ENCODE measurements at regions not wholly inside any gene's neighbourhood (a gene's known extent, or its start where the extent isn't known, plus 50 kb on each side); places are given as distances from the start of the nearest gene placed in this dataset.

GRCh38 chr2:8589721-8590120 is 92.1 kb upstream of the ID2 start:
- TF ChIP-seq MAX (IDR thresholded peaks at IDR 0.05): no peak
- TF ChIP-seq, protein P1, sequence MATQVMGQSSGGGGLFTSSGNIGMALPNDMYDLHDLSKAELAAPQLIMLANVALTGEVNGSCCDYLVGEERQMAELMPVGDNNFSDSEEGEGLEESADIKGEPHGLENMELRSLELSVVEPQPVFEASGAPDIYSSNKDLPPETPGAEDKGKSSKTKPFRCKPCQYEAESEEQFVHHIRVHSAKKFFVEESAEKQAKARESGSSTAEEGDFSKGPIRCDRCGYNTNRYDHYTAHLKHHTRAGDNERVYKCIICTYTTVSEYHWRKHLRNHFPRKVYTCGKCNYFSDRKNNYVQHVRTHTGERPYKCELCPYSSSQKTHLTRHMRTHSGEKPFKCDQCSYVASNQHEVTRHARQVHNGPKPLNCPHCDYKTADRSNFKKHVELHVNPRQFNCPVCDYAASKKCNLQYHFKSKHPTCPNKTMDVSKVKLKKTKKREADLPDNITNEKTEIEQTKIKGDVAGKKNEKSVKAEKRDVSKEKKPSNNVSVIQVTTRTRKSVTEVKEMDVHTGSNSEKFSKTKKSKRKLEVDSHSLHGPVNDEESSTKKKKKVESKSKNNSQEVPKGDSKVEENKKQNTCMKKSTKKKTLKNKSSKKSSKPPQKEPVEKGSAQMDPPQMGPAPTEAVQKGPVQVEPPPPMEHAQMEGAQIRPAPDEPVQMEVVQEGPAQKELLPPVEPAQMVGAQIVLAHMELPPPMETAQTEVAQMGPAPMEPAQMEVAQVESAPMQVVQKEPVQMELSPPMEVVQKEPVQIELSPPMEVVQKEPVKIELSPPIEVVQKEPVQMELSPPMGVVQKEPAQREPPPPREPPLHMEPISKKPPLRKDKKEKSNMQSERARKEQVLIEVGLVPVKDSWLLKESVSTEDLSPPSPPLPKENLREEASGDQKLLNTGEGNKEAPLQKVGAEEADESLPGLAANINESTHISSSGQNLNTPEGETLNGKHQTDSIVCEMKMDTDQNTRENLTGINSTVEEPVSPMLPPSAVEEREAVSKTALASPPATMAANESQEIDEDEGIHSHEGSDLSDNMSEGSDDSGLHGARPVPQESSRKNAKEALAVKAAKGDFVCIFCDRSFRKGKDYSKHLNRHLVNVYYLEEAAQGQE (IDR thresholded peaks at IDR 0.05; ENCODE audit: low read depth): no peak
- no peak for TF ChIP-seq TAF1 (IDR thresholded peaks at IDR 0.05; ENCODE audit: low read depth)
- no peak for TF ChIP-seq EGR1 (IDR thresholded peaks at IDR 0.05)
- no peak for TF ChIP-seq RAD21 (IDR thresholded peaks at IDR 0.05; ENCODE audit: low read depth)
- TF ChIP-seq, protein P2, sequence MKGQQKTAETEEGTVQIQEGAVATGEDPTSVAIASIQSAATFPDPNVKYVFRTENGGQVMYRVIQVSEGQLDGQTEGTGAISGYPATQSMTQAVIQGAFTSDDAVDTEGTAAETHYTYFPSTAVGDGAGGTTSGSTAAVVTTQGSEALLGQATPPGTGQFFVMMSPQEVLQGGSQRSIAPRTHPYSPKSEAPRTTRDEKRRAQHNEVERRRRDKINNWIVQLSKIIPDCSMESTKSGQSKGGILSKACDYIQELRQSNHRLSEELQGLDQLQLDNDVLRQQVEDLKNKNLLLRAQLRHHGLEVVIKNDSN (IDR thresholded peaks at IDR 0.05): no peak

GRCh38 chr2:8590938-8591337 is 90.9 kb upstream of the ID2 start:
- TF ChIP-seq ZBTB7A (IDR thresholded peaks at IDR 0.05; ENCODE audit: low read depth) (no peak), TAF1 (IDR thresholded peaks at IDR 0.05; ENCODE audit: low read depth) (no peak), RAD21 (IDR thresholded peaks at IDR 0.05; ENCODE audit: low read depth) (no peak), YY1 (IDR thresholded peaks at IDR 0.05; ENCODE audit: low read depth) (no peak), FOXM1 (IDR thresholded peaks at IDR 0.05; ENCODE audit: borderline replicate concordance, low read depth) (no peak), TEAD4 (IDR thresholded peaks at IDR 0.05) (no peak), EGR1 (IDR thresholded peaks at IDR 0.05) (no peak), TCF12 (IDR thresholded peaks at IDR 0.05; ENCODE audit: low read depth) (no peak), NFIC (IDR thresholded peaks at IDR 0.05) (no peak), MAX (IDR thresholded peaks at IDR 0.05) (no peak), CREB1 (IDR thresholded peaks at IDR 0.05; ENCODE audit: low read depth) (no peak)
- TF ChIP-seq, protein P2 (IDR thresholded peaks at IDR 0.05): no peak
- TF ChIP-seq, protein P1 (IDR thresholded peaks at IDR 0.05; ENCODE audit: low read depth): no peak

GRCh38 chr2:8592736-8593135 is 89.1 kb upstream of the ID2 start:
- TF ChIP-seq TCF12 (IDR thresholded peaks at IDR 0.05; ENCODE audit: low read depth) (no peak), EP300 (IDR thresholded peaks at IDR 0.05; ENCODE audit: borderline replicate concordance) (no peak), NFIC (IDR thresholded peaks at IDR 0.05) (no peak), CEBPB (IDR thresholded peaks at IDR 0.05) (no peak), EGR1 (IDR thresholded peaks at IDR 0.05) (no peak), MAX (IDR thresholded peaks at IDR 0.05) (no peak), FOXM1 (IDR thresholded peaks at IDR 0.05; ENCODE audit: borderline replicate concordance, low read depth) (no peak), CREB1 (IDR thresholded peaks at IDR 0.05; ENCODE audit: low read depth) (no peak), TAF1 (IDR thresholded peaks at IDR 0.05; ENCODE audit: low read depth) (no peak), RAD21 (IDR thresholded peaks at IDR 0.05; ENCODE audit: low read depth) (no peak), YY1 (IDR thresholded peaks at IDR 0.05; ENCODE audit: low read depth) (no peak), TEAD4 (IDR thresholded peaks at IDR 0.05) (no peak), ZBTB7A (IDR thresholded peaks at IDR 0.05; ENCODE audit: low read depth) (no peak)
- TF ChIP-seq, protein P1 (IDR thresholded peaks at IDR 0.05; ENCODE audit: low read depth): no peak
- TF ChIP-seq, protein P2 (IDR thresholded peaks at IDR 0.05): no peak

- no peak for TF ChIP-seq NFIC (IDR thresholded peaks at IDR 0.05)
- no peak for TF ChIP-seq CEBPB (IDR thresholded peaks at IDR 0.05)
- TF ChIP-seq ZBTB7A (IDR thresholded peaks at IDR 0.05; ENCODE audit: low read depth): no peak
- no peak for TF ChIP-seq TEAD4 (IDR thresholded peaks at IDR 0.05)
- TF ChIP-seq, protein P1 (IDR thresholded peaks at IDR 0.05; ENCODE audit: low read depth): no peak
- no peak for TF ChIP-seq EP300 (IDR thresholded peaks at IDR 0.05; ENCODE audit: borderline replicate concordance)
- TF ChIP-seq, protein P2 (IDR thresholded peaks at IDR 0.05): no peak
- no peak for TF ChIP-seq EGR1 (IDR thresholded peaks at IDR 0.05)
- no peak for TF ChIP-seq RAD21 (IDR thresholded peaks at IDR 0.05; ENCODE audit: low read depth)
These were observed 88.6 kb upstream of the ID2 start for GRCh38 chr2:8593243-8593642.
